Adrenal gland (tissue), 5 donors: ENCODE measurements at regions not wholly inside any gene's neighbourhood (a gene's known extent, or its start where the extent isn't known, plus 50 kb on each side); places are given as distances from the start of the nearest gene placed in this dataset.

Experiments
- POLR2A ChIP-seq, 2 donors: fragments of 450-650 bp; IDR thresholded peaks; one replicate each; pipeline ENCODE4 v1.6.1; 2017; ENCODE audit warnings: antibody characterized with exemption in 2 of 2, mild to moderate bottlenecking in 2 of 2, moderate library complexity in 1 of 2
- TF ChIP-seq, protein P1 (sequence below), 6 experiments: fragments of 450-650 bp in 4 of 6; fragments of 200-600 bp in 2 of 6; sonication (generic) in 1 of 6; IDR thresholded peaks; 1 replicate in 5 of 6; 2 replicates in 1 of 6; pipeline versions ENCODE4 v1.5.1 to v1.8.0; 2016 to 2021; ENCODE audit warnings: antibody characterized with exemption in 6 of 6, mild to moderate bottlenecking in 2 of 6, moderate library complexity in 1 of 6
- donor health status: DM: no; HTN: no; CAD: no.

DNA sequence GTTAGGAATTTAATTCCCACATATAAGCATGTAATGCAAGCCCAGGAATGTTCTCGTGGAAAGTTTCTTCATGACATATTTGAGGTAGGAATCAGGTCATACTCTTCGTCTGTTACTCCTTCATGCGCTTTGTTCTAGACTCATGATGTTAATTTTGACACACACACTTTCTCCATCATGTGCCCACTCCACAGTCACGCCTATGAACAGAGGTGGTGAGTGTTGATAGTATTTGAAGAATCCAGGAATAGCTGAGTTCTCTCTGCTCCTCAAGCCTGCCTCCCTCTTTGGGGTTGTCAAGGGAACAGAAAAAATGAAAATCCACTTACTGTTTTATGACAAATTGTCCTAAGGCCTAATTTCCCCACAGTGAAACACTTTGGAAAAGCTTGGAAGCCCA, 117.3 kb upstream of the SERPINE2 start:
- TF ChIP-seq, protein P1, sequence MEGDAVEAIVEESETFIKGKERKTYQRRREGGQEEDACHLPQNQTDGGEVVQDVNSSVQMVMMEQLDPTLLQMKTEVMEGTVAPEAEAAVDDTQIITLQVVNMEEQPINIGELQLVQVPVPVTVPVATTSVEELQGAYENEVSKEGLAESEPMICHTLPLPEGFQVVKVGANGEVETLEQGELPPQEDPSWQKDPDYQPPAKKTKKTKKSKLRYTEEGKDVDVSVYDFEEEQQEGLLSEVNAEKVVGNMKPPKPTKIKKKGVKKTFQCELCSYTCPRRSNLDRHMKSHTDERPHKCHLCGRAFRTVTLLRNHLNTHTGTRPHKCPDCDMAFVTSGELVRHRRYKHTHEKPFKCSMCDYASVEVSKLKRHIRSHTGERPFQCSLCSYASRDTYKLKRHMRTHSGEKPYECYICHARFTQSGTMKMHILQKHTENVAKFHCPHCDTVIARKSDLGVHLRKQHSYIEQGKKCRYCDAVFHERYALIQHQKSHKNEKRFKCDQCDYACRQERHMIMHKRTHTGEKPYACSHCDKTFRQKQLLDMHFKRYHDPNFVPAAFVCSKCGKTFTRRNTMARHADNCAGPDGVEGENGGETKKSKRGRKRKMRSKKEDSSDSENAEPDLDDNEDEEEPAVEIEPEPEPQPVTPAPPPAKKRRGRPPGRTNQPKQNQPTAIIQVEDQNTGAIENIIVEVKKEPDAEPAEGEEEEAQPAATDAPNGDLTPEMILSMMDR (IDR thresholded peaks at IDR 0.05) = no peak
- TF ChIP-seq POLR2A (IDR thresholded peaks at IDR 0.05) = no peak
